ENCODE measurements at regions not wholly inside any gene's neighbourhood (a gene's known extent, or its start where the extent isn't known, plus 50 kb on each side); places are given as distances from the start of the nearest gene placed in this dataset.

DNA sequence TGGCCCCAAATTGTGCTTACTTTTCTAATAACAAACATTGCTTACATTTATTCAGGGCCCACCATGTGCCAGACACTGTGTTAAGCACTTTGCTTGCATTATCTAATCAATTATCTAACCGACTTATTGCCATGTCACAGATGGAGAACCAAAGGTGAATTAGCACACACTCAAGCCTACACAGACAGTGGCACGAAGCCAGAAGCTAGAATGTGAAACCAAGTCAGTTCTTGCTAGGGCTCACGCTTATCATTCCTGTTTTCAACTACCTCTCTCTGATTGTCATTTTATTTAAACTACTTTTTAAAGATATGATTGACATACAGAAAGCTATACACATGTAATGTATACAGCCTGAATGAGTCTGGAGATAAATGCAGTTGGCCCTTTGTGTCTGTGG lies 215.7 kb upstream of the CFAP20DC start:
- DNase-seq (ENCODE audit: low spot score) (no peak), FAIRE-seq (no peak)

DNA sequence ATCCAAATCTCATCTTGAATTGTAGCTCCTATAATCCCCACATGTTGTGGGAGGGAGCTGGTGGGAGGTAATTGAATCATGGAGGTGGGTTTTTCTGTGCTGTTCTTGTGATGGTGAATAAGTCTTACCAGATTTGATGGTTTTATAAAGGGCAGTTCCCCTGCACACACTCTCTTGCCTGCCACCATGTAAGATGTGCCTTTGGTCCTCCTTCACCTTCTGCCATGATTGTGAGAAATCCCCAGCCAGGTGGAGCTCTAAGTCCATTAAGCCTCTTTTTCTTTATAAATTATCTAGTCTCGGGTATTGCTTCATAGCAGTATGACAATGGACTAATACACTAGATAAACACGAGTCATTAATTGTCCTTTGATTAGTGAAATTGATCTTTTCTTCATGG lies 214.5 kb upstream of the CFAP20DC start:
- DNase-seq (ENCODE audit: low spot score) = no peak
- no peak for FAIRE-seq

DNA sequence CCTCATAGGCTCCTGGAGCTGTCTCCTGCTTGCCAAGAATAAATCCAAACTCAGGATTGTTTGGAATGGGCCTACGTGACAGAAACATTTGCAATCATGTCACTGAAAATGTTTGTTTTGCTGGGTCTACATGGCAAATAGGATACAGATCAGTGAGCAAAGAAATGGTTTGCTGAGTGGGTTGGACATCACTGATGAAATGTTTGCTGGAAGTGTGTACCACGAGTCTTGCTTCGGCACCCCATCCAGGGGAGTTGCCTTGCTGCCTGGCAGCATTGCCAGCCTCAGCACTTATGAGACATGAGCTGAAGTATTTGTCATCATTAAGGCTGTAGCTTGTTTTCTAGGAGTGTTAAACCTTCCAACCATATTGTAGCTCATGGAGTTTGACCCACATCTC lies 213.3 kb upstream of the CFAP20DC start:
- FAIRE-seq = no peak
- no peak for DNase-seq (ENCODE audit: low spot score)

DNA sequence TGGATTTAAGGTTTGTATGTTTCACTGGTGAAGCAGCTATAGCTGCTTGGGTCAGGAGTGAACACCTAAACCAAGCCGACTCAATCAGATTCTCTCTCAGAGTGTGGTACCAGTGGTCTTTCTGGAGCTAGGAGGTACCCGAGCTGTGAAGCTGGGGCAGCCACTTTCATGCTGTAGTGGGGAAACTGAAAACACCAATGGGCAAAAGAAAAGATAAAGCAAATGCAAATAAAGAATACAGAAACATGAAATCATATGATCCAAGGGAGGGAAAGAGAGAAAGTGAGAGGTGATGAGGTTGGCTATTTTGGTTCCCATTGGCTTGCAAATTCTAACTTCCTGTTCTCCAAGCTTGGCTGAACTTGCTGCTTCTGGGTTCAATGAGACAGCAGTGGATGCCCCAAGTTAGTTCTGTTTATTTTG lies 212.3 kb upstream of the CFAP20DC start:
- FAIRE-seq = no peak
- no peak for DNase-seq (ENCODE audit: low spot score)

DNA sequence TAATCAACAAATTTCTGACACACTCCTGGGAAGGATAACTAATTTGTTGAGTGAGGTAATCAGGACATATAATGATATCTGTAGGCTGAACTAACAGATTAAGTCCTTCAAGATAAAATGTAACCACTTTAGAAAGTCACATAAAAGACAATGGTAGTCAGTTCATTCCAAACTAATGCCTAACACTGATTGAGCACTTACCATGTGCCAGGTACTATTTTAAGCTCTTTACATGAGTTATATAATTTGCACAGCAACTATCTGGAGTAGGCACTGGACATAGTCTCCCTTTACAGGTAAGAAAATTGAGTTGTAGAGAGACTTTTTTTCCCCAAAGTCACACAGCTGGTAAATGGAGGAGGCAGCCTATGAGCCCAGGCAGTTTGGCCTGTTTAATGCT lies 211.2 kb upstream of the CFAP20DC start:
- no peak for FAIRE-seq
- no peak for DNase-seq (ENCODE audit: low spot score)

DNA sequence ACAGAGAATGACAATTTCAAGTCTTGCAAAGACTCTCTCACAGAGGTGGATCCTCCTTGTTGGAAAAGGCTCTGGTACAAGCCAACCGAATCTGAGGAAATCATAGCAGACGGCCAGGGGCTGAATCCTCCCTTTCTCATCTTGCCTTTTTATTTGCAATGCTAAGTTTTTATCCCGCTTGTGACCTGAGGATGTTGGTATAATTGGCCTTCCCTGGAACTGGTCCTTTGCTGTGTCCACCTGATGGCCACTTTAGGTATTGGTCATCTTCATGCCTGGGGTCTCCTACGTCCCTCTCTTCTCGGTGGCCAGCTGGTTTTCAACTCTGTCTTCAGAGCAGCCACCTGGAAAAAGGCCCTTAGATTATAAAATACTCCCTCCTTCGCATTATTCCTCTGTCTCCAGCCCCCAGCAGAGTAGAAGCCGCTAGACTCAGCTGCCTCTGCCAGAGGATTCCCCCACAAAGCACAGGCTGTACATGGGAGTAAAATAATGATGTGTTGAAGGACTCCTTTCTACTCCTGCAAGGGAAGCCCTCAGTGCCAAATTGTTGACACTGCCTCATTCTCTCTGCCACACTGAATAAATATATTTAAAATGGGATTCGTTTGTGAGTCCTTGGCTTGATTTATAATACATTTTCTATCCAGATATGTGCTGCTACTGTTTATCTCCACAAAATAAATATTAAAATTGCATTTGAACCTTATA lies 208.9 kb upstream of the CFAP20DC start:
- FAIRE-seq (no peak), DNase-seq (ENCODE audit: low spot score) (no peak)

DNA sequence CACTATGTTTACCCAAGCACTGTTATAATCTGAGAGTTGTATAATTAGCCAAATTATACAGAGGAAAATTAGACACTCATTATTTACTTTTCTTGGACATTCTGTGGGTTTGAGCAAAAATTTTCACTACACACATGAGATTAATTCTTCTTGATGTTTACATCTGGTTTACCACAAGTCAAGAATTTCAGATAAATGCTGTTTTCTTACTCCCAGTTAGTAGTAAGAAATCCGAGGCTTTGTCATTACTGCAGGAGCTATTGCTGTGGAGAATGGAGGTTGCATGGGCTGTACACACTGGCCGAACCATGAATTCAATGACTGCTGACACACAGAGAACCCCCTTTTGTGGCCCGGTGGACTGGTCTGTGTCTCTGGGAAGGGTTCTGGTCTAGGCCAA lies 207.7 kb upstream of the CFAP20DC start:
- DNase-seq (ENCODE audit: low spot score) (no peak), FAIRE-seq (no peak)

DNA sequence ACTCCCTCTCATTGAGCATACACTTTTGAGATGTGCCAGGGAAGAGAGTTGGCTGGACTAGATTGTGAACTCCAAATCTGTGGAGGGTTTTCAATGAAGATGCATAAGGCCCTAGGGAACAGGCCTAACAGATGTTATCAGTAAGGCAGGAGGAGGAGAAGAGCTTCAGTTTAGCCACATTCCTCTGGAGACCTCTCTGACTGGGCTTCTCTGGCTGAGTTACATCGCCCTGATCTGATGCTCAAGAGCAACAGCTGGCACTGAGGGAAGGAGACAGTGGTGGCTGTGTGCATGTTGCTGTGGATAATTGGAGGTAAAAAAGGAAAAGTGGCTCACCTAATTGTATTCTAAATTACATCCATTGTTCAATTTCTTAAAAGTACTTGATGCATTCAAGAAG lies 206.4 kb upstream of the CFAP20DC start:
- FAIRE-seq (no peak), DNase-seq (ENCODE audit: low spot score) (no peak)

DNA sequence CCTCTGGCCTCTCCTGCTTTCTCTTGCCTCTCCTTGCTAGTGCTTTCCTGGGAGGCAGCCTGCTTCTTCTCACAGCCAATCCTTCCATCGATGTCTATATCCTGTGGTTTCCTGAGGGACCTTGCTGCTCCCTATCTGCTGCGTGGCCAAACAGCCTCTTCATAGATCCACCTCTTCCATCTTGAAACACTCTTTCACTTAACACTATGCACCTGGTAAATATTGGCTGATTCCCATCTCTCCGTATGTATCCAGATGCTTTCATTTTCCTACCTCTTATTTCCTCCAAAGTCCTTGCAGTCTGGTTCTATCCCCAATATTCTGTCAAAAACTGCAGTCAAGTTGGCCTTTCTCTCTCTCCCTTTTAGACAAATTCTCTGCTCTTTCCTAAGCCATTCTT lies 205.2 kb upstream of the CFAP20DC start:
- no peak for DNase-seq (ENCODE audit: low spot score)
- no peak for FAIRE-seq

DNA sequence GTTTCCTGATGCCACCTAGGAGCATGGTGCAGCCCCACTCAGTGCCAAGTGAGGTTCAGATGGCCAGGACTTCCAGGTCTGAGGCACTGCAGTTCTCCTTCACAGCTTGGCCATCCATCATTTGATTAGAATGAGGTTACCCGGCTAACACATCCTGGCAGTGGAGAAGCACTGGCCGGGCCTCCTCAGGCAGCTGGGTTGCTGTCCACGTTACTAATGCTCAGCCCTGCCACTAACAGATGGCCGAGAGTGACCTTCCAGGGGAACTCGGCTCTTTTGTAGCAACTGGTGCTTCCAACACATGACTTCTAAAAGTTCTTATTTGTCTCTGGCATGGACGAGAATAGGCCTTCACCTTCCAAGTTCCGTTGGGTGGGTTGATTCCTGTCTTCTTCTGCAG lies 204.6 kb upstream of the CFAP20DC start:
- DNase-seq (ENCODE audit: low spot score) (no peak), FAIRE-seq (no peak)

DNA sequence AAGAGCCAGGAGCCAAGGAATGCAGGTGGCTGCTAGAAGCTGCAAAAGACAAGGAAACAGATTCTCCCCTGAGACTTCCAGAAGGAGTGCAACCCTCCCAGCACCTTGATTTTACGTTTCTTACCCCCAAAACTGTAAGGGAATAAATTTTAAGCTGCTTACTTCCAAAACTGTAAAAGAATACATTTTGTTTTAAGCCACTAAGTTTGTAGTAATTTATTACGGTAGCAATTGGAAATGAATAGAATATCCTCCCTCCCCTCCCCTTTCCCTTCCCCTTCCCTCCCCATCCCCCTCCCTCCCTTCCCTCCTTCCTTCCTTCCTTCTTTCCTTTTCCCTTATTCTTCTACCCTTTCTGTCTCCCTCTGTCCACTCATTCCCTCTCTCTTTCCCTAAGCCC lies 203.7 kb upstream of the CFAP20DC start:
- DNase-seq (ENCODE audit: low spot score) = no peak

DNA sequence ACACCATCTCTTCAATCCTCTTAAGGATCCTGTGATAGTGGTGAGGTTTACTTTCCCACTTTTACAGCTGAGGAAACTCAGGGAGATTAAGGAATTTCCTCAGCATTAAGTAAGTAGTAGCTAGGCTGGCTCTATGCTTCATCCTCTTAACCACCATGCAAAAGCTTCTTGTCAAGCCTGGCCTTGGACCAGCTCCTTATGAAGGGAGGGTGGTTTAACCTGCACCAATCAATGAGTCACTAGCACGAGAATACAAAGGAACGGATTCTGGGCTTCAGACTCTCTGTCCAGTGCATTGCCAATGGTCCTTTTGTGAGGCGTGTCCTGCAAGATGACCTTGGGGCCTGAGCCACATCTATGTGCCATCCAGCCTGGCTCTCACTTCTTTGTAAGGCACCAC lies 202.0 kb upstream of the CFAP20DC start:
- DNase-seq (ENCODE audit: low spot score) = no peak

More for the DNA sequence above, 203.7 kb upstream of the CFAP20DC start:
- no peak for FAIRE-seq

DNA sequence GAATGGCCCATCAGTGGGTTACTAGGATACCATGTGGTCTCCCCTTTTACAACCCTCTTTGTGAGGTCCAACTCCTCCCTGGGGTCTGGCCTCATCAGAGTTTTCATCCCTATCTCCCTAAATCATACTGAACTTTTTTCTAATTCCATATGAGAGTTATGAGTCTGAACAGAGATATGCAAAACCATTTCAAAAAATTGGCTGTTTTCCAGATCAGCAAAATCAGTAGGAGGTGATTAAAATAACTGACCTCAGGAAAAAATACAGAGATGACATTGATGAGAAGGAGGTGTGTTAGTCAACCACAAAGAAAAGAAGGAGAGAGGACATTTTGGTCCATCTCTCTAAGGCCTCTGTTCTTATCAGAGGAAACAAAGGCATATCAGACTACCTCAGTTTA lies 200.8 kb upstream of the CFAP20DC start:
- DNase-seq (ENCODE audit: low spot score) = no peak
- FAIRE-seq = no peak

More for the DNA sequence above, 202.0 kb upstream of the CFAP20DC start:
- FAIRE-seq = no peak

DNA sequence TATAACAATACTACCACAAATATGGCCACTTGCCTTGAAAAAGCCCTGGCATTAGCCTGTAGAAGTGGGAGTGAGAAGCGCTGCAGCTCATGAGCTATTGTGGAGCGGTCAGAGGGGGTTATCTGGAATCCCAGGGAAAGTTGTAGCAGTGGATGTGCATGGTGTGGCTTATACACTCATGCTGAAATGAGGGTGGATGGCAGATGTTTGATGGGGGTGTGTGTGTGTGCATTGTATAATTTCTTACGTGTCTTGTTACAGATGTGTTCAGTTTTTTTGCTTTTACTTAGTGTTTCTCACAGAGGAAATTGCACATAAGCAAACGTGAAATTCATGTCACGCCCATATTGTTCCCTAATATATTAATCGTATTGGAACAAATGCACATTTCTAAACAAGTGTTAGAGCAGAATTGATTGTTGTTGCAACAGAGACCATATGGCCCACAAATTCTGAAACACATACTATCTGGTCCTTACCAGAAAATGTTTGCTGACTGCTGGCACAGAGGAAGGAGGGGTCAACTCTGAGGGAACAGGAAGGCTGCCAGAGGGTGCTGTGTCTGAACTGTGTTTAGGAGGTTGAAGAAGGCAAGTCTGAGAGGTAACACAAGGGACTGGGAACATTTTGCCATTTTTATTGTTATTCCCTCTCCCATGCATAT lies 200.0 kb upstream of the CFAP20DC start:
- no peak for FAIRE-seq
- no peak for DNase-seq (ENCODE audit: low spot score)

DNA sequence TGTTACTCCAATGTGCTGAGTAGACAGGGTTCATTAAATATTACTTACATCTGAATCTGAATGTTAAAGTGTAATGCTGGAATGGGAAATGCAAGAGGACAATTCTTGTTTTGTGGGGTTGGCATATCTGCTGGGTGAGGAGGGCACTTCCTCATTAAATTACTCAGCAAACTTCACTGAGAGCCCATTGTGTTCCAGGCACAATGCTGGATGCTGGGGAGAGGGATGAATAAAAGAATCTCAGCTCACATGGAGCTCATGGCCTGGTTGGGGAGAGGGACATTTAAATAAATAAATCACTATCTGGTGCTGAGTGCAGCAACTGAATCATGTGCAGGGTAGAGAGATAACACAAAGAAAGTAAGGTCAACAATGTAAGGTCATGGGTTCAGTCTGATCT lies 199.2 kb upstream of the CFAP20DC start:
- FAIRE-seq (no peak), DNase-seq (ENCODE audit: low spot score) (no peak)

DNA sequence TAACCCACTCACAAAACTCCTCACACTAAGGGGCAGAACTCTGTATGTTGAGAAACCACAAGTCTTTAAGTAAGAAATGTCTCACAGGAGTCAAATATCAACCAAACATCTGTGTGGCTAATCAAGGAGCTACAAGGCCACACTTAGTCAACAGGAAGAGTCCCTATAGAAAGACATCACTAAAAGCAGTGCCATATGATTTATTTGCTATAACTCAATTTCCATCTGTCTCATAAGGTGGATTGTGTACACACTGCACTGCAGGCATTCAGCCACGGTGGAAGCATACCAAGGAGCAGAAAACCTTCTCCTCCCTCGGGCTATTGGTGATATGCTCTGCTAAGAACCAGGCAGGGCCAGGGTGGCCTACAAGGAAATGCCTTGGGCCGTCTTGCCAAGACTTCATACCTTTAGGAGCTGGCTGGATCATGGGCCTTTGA lies 197.6 kb upstream of the CFAP20DC start:
- DNase-seq (ENCODE audit: low spot score) (no peak), FAIRE-seq (no peak)

DNA sequence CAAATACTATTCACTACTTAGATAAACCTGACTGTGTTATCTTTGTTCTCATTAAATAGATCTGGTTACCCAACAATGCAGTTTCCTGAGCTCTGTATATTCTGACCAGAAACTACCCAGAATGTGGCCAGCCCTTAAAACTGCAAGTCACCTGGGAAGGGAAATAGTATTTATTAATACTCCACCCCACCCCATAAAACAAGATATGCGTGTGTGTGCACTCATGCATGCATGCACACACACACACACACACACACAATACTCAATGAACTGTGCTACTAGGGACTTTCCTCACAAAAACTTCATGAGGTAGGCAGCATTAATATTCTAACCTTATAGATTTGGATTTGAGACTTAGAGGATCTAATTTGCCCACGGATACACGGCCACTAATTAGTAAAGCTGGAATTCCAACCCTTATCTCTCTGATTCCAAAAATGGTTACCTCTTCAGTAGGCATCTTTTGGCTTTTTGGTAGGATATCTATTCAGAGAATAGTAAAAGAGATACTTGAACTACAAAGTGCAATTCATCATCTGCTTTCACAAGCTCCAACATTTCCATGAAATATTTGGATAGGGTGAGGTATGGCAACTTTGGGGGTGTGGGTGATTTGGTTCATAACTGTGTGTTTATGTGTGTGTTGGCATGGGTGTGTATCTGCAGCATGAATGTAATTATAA lies 197.0 kb upstream of the CFAP20DC start:
- DNase-seq (ENCODE audit: low spot score) (no peak), FAIRE-seq (no peak)

DNA sequence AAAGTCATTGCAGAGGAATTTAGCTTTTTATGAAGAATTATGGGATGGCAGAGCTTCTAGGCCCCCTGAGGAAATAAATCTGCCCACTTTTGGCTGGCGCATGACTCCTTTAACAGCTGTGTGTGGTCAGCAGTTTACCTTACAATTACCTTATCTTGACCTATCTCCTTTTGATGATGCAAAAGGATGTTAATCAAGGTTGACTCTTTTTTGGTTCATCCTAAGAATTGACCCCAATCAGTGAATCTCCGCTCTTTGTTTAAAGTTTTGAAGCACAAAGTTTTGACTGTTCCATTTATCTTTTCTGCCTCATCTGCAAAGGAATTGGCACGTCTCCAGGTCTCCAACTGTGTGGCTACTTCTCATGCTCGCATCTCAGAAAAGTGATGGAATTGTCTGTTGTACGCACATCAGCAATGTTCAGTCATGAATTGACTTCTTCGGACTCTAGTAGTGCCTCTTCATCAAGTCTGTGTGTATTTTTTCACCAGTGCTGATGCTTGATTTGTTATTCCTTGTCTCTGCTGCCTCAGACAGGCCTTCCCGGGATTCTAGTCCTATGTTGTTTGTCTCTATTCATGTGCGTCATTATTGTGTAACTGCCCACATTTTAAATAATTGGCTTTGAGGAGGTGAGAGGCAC lies 196.2 kb upstream of the CFAP20DC start:
- DNase-seq (ENCODE audit: low spot score) (peak; percentile 10), FAIRE-seq (no peak)

DNA sequence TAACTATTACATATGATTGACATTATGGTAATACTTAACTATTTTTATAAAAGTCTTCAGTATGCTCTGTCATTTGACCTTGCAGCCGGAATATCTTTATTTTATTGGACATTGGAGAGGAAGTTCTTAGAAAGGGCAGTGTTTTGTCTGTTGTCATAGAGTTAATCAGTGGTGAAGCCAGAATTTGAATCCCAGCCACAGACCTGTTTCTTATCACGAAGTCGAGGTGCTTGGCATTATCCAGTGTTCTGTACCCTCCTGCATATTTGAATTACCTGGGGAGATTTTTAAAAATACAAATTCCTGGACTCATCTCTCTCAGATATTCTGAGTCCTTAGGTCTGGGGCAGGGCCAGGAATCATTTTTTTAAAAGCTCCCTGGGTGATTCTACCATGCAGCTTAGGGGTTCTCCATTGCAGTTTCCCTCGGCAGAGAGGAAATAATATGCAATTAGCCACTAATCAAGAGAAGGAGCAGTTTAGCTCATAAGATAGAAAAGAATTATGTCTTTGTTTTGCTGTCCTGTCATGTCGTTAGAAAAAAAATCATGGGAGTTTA lies 195.6 kb upstream of the CFAP20DC start:
- FAIRE-seq (no peak), DNase-seq (ENCODE audit: low spot score) (peak; percentile 13)

DNA sequence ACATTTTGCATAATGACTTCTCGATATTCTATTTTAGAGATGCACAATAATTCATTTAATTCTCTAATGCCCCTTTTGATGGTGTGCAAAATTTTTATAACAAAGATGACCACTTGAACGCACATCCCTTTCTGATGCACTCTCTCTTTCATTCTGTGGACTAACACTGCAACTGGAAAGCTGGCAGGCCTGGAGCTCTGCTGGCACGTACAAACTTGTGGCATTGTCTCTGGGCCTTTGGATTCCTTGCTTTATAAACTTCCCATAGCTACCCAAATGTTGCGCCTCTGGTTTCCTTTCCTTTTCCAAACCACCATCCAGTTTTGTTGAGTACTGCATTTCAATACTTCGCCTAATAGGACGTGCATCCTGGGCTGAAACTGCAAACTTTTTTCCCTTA lies 194.5 kb upstream of the CFAP20DC start:
- FAIRE-seq = no peak
- DNase-seq (ENCODE audit: low spot score) = no peak

DNA sequence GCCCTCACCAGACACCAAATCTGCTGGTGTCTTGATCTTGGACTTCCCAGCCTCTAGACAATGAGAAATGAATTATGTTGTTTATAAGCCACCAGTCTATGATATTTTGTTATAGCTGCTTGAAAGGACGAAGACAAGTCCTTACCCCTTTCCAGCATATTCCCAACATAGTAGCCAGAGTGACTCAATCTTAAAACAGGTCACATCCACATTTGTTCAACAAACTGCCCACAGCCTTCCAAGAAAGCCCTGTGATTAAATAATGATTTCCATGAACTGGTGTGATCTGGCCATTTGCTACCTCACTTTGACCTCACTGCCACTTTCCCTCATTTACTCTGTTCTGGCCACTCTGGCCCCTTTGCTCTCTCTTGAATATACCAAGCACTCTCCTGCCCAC lies 193.7 kb upstream of the CFAP20DC start:
- DNase-seq (ENCODE audit: low spot score) = no peak
- FAIRE-seq = no peak

Data from RCC 7860 (cell line).